ENCODE measurements at regions not wholly inside any gene's neighbourhood (a gene's known extent, or its start where the extent isn't known, plus 50 kb on each side); places are given as distances from the start of the nearest gene placed in this dataset.

DNA sequence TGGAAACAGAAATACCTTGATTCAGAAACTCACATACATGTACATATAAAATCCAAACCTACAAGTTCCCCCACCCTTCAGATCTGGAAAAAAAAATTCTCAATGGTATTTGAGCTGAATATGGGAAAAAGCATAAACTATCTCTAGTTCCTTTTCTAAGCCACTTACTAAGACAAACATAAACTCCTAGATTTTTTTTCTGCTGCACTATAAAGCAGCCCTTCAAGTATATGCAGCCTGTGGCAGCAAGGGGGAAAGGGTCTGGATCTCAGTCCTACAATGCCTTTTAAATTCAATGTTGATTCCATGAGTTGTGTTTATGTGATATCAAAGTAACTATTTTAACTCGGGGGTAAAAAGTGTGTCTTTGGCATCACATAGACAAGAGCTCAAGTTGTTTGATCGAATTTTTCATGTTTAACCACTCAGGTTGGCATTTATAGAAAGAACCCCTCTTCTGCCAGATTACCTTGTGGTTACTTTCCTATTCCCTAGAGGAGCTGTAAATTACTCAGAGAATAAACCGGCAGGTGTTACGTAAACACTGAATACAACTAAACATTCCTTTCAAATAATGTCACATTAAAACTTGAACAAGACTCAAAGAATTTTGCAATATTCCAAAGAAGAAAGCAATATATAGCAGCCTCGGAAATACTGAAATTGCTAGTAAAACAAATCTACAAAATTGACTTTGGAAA is 91.8 kb upstream of the FER start:
- TF ChIP-seq, protein P1, sequence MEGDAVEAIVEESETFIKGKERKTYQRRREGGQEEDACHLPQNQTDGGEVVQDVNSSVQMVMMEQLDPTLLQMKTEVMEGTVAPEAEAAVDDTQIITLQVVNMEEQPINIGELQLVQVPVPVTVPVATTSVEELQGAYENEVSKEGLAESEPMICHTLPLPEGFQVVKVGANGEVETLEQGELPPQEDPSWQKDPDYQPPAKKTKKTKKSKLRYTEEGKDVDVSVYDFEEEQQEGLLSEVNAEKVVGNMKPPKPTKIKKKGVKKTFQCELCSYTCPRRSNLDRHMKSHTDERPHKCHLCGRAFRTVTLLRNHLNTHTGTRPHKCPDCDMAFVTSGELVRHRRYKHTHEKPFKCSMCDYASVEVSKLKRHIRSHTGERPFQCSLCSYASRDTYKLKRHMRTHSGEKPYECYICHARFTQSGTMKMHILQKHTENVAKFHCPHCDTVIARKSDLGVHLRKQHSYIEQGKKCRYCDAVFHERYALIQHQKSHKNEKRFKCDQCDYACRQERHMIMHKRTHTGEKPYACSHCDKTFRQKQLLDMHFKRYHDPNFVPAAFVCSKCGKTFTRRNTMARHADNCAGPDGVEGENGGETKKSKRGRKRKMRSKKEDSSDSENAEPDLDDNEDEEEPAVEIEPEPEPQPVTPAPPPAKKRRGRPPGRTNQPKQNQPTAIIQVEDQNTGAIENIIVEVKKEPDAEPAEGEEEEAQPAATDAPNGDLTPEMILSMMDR (IDR thresholded peaks at IDR 0.05): no peak
- Histone ChIP-seq H3K36me3 (no peaks in the 10 kb centered on the region), H3K4me1 (no peaks in the 10 kb centered on the region), H3K27me3 (no peaks in the 10 kb centered on the region), H3K4me3 (no peak overlapping the region), H3K9me3 (no peaks in the 10 kb centered on the region), H3K27ac (no peak overlapping the region)
- intact Hi-C loops (cut with DNase I; ENCODE audit: low total_unique reads): no loop called here
- DNase-seq: no peak

DNA sequence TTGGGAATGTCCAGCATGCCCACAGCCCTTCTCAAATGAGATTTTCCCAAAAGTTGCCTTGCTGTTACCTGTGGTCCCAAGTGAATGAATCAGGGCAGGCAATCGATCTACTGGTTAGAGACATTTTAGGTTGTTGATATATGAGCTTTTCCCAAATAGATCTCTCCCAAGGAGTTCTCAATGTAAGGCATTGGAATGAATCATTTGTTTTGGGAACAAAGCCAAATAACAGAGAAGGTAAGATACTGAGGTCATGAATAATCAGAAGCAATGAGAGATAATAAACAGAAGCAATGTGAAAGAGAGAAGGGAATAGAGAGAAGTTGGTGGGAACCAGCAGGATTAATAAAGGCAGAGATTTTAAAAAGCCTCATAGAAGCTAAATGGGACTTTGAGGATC is 93.6 kb upstream of the FER start:
- no peaks in the 10 kb centered on the region for H3K36me3 ChIP-seq
- no peaks in the 10 kb centered on the region for H3K27me3 ChIP-seq
- no peaks in the 10 kb centered on the region for H3K9me3 ChIP-seq
- DNase-seq: no peak
- peaks cover 0 to 5% (median 0%) of the 10 kb centered on the region in 4 donors for H3K4me1 ChIP-seq
- H3K27ac ChIP-seq: no peak overlapping the region
- intact Hi-C loops (cut with DNase I; ENCODE audit: low total_unique reads): no loop called here
- no peak overlapping the region for H3K4me3 ChIP-seq
- TF ChIP-seq, protein P1 (IDR thresholded peaks at IDR 0.05): no peak

DNA sequence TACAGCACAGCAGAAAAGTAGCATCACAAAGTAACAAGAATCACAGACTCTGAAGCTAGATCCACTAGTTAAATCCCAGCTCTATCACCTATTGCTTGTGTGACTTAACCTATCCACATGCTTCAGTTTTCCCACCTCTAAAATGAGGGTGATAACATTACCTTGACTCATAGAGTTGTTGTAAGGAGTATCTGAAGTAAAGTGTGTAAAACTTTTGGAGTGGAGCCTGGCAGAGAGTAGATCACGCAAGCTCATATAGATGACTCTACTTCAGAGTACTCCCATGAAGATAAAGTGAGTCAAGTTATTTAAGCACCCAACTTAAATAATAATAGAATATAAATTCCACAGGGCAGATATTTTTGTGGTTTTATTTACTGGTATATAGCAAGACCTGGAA is 94.5 kb upstream of the FER start:
- H3K27me3 ChIP-seq: no peaks in the 10 kb centered on the region
- TF ChIP-seq, protein P1 (IDR thresholded peaks at IDR 0.05): no peak
- H3K4me3 ChIP-seq: no peak overlapping the region
- no peaks in the 10 kb centered on the region for H3K36me3 ChIP-seq
- peaks cover 0 to 8% (median 0%) of the 10 kb centered on the region in 4 donors for H3K4me1 ChIP-seq
- no peak overlapping the region for H3K27ac ChIP-seq
- intact Hi-C loops (cut with DNase I; ENCODE audit: low total_unique reads): no loop called here
- no peak for DNase-seq
- peaks cover 0 to under 1% (median 0%) of the 10 kb centered on the region in 3 donors for H3K9me3 ChIP-seq

DNA sequence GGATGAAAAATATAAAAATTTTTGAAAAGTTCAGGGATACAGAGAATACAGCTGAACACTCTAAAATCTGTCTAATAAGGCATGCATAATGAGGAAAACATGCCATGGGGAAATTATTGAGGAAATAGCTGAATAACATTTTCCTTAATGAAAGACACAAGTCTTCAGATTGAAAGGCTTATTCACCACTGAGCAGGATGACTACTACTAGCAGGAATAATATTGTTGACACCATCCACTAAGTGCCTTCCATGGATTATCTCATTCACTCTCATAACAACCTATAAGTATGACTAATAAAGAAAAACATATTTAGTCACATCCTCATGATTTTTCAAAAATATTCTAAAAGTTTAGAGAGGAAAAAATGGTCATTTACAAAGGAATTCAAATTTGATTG is 96.7 kb upstream of the FER start:
- no peaks in the 10 kb centered on the region for H3K27me3 ChIP-seq
- no peak overlapping the region for H3K27ac ChIP-seq
- H3K36me3 ChIP-seq: no peaks in the 10 kb centered on the region
- DNase-seq: no peak
- intact Hi-C loops (cut with DNase I; ENCODE audit: low total_unique reads): no loop called here
- TF ChIP-seq, protein P1 (IDR thresholded peaks at IDR 0.05): no peak
- peaks cover 0 to 8% (median 0%) of the 10 kb centered on the region in 4 donors for H3K4me1 ChIP-seq
- H3K9me3 ChIP-seq: peaks cover 0 to 15% (median 8%) of the 10 kb centered on the region in 3 donors
- H3K4me3 ChIP-seq: no peak overlapping the region

DNA sequence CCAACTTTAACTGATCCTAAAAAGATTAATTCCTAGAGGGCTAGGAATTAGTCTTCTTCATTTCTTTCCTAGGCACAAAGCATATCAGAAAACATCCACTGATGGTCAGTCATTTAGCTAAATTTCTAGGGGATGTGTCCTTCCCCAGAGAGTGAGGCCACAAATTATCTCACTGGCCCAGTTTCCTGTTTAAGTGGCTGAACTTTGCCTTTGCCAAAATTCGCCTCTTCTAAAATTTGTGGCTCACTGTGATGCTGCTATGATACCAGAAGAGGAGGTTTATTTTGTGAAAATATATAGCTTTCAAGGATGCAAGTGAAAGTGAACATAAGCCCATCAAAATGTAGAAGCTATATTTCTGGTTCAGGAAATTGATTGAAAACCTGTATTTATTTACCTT is 98.1 kb upstream of the FER start:
- H3K36me3 ChIP-seq: no peaks in the 10 kb centered on the region
- no peak overlapping the region for H3K4me3 ChIP-seq
- TF ChIP-seq, protein P1 (IDR thresholded peaks at IDR 0.05): no peak
- intact Hi-C loops (cut with DNase I; ENCODE audit: low total_unique reads): no loop called here
- no peaks in the 10 kb centered on the region for H3K27me3 ChIP-seq
- H3K27ac ChIP-seq: no peak overlapping the region
- no peak for DNase-seq
- peaks cover 0 to 15% (median 8%) of the 10 kb centered on the region in 3 donors for H3K9me3 ChIP-seq
- peaks cover 0 to 8% (median 0%) of the 10 kb centered on the region in 4 donors for H3K4me1 ChIP-seq

Data from tibial artery (tissue), 4 donors.